A673 (cell line): ENCODE measurements at regions not wholly inside any gene's neighbourhood (a gene's known extent, or its start where the extent isn't known, plus 50 kb on each side); places are given as distances from the start of the nearest gene placed in this dataset.
"Not testable (repeated sequence)": the region's sequence is repeated elsewhere in the genome, so short reads cannot be mapped to it uniquely, and the experiment has no call there.

Source experiments
- BruUV-seq: library from RNA; stranded (reverse); fragments of 400-500 nt; replicated peaks from 2 replicates; lab custom pipeline; 2021; lab: Mats Ljungman, UMichigan
- CTCF ChIA-PET: fragments of 300-600 bp; sonication (Branson Sonifier 250); formaldehyde crosslinking; loops from one replicate; lab custom pipeline; 2022; ENCODE audit warnings: antibody characterized with exemption; lab: Charles Lee
- POLR2A ChIA-PET: fragments of 300-600 bp; sonication (Branson Sonifier 250); formaldehyde crosslinking; loops from one replicate; lab custom pipeline; 2022; ENCODE audit warnings: antibody characterized with exemption; ENCODE audit not compliant: low non-redundant PET; lab: Charles Lee
- DNase-seq: peaks from one replicate; pipeline ENCODE4 v3.0.0-alpha.2; 2015; ENCODE audit warnings: low spot score
- H3K27ac ChIP-seq: fragments of 200-600 bp; sonication (generic); 2 replicates; pipeline ENCODE4 v1.5.1; 2016; ENCODE audit warnings: mixed run types, low read depth, mild to moderate bottlenecking, mixed read lengths, antibody characterized with exemption, low read length; ENCODE audit not compliant: poor library complexity, severe bottlenecking
- H3K27me3 ChIP-seq: fragments of 200-600 bp; sonication (generic); replicated peaks from 2 replicates; pipeline ENCODE4 v1.6.1; 2017; ENCODE audit warnings: mixed run types, low read depth, mild to moderate bottlenecking, mixed read lengths, antibody characterized with exemption, low read length; ENCODE audit not compliant: insufficient read depth, poor library complexity
- H3K36me3 ChIP-seq: fragments of 200-600 bp; sonication (generic); 2 replicates; pipeline ENCODE4 v1.6.1; 2016; ENCODE audit warnings: mixed run types, mild to moderate bottlenecking, mixed read lengths, antibody characterized with exemption, low read length; ENCODE audit not compliant: insufficient read depth, poor library complexity, severe bottlenecking
- H3K4me1 ChIP-seq: fragments of 200-600 bp; sonication (generic); 2 replicates; pipeline ENCODE4 v1.6.1; 2017; ENCODE audit warnings: mixed run types, mild to moderate bottlenecking, mixed read lengths, antibody characterized with exemption, low read length; ENCODE audit not compliant: insufficient read depth, poor library complexity, severe bottlenecking
- H3K4me3 ChIP-seq: fragments of 200-600 bp; sonication (generic); 2 replicates; pipeline ENCODE4 v1.5.1; 2016; ENCODE audit warnings: low read depth, mixed run types, mild to moderate bottlenecking, mixed read lengths, low read length; ENCODE audit not compliant: poor library complexity, severe bottlenecking
- H3K9me3 ChIP-seq: fragments of 200-600 bp; sonication (generic); 2 replicates; pipeline ENCODE4 v1.6.1; 2016; ENCODE audit warnings: mixed run types, low read depth, mild to moderate bottlenecking, mixed read lengths, antibody characterized with exemption, low read length; ENCODE audit not compliant: poor library complexity, severe bottlenecking
- EZH2 ChIP-seq: fragments of 200-600 bp; sonication (generic); IDR thresholded peaks from 2 replicates; pipeline ENCODE4 v1.6.1; 2017; ENCODE audit warnings: borderline replicate concordance, low read depth, mild to moderate bottlenecking, mixed read lengths, antibody characterized with exemption, low read length; ENCODE audit not compliant: poor library complexity, severe bottlenecking
- intact Hi-C: fragments of 100-400 bp; cut with micrococcal nuclease; formaldehyde crosslinking; loops from one replicate; pipeline ENCODE4 v1.10.0; 2022; ENCODE audit not compliant: unreplicated experiment
- TF ChIP-seq, protein P1 (sequence below): fragments of 300-800, 200-600 bp; sonication (generic); conservative IDR thresholded peaks from 2 replicates; pipeline ENCODE4 v1.5.1; 2017; ENCODE audit warnings: low read depth, mild to moderate bottlenecking, antibody characterized with exemption, low read length, moderate library complexity, mixed read lengths

DNA sequence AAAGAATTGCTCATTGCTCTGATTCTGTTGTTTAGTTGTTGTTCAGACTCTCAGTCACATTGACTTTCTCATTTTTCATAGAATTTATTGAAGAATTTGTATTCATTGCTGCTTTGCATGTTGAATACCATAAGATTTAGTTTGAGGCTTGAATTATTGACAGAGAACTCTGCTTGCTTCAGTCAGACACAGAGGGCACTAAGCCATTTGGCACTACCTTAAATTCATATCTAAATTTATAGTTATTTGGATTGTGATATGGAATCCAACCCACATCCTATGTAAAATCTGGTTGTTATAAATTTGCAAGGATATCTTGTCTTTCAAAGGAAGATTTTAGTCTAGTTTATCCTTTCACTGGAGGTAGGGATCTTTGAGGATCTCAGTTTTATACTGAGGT is 1748.6 kb downstream of the BRINP3 start:
- POLR2A ChIA-PET = no interaction called here
- intact Hi-C loops = no loop called here
- Histone ChIP-seq H3K36me3 (no peaks in the 10 kb centered on the region), H3K27ac (no peak overlapping the region), H3K4me3 (no peak overlapping the region), H3K27me3 (no peaks in the 10 kb centered on the region), H3K9me3 (no peaks in the 10 kb centered on the region), H3K4me1 (no peaks in the 10 kb centered on the region)
- CTCF ChIA-PET = no interaction called here
- TF ChIP-seq EZH2 = no peak
- TF ChIP-seq, protein P1, sequence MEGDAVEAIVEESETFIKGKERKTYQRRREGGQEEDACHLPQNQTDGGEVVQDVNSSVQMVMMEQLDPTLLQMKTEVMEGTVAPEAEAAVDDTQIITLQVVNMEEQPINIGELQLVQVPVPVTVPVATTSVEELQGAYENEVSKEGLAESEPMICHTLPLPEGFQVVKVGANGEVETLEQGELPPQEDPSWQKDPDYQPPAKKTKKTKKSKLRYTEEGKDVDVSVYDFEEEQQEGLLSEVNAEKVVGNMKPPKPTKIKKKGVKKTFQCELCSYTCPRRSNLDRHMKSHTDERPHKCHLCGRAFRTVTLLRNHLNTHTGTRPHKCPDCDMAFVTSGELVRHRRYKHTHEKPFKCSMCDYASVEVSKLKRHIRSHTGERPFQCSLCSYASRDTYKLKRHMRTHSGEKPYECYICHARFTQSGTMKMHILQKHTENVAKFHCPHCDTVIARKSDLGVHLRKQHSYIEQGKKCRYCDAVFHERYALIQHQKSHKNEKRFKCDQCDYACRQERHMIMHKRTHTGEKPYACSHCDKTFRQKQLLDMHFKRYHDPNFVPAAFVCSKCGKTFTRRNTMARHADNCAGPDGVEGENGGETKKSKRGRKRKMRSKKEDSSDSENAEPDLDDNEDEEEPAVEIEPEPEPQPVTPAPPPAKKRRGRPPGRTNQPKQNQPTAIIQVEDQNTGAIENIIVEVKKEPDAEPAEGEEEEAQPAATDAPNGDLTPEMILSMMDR = no peak
- DNase-seq = no peak
- BruUV-seq = no TSS peak

GRCh38 chr1:188735567-188735966 is 1742.1 kb downstream of the BRINP3 start:
- Histone ChIP-seq H3K27ac (no peak overlapping the region), H3K4me3 (no peak overlapping the region), H3K4me1 (no peaks in the 10 kb centered on the region), H3K27me3 (no peaks in the 10 kb centered on the region), H3K36me3 (no peaks in the 10 kb centered on the region), H3K9me3 (no peaks in the 10 kb centered on the region)
- ChIA-PET CTCF (no interaction called here), POLR2A (no interaction called here)
- intact Hi-C loops = no loop called here
- no peak for DNase-seq
- BruUV-seq = no TSS peak
- no peak for TF ChIP-seq EZH2
- TF ChIP-seq, protein P1 = no peak

DNA sequence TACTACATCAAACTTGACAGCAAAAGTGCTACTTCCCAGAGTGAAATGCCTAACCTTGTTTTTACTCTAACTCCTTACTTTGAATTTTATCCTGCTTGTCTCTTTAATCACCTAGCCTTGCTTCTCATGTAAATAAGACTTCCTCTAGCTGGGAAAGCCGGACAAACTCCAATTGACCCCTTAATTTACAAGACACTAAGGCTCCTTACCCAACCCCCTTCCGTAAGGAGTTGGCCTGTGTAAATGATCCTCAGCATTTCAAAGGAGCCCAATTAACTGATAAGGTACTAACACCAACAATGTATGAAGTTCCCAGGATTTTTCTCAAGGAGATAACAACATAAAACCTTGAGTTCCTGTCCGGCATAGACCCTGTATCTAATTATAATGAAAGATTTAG is 1728.4 kb downstream of the BRINP3 start:
- H3K36me3 ChIP-seq, H3K27me3 ChIP-seq, H3K27ac ChIP-seq, DNase-seq, BruUV-seq, CTCF ChIA-PET, intact Hi-C loops, H3K4me1 ChIP-seq, H3K4me3 ChIP-seq, H3K9me3 ChIP-seq, POLR2A ChIA-PET: not testable (repeated sequence)

- H3K4me3 ChIP-seq, DNase-seq, H3K27ac ChIP-seq, H3K9me3 ChIP-seq, intact Hi-C loops, POLR2A ChIA-PET, CTCF ChIA-PET, BruUV-seq, H3K27me3 ChIP-seq, H3K36me3 ChIP-seq, H3K4me1 ChIP-seq: not testable (repeated sequence)
Measured at GRCh38 chr1:188752027-188752426, 1725.6 kb downstream of the BRINP3 start.

DNA sequence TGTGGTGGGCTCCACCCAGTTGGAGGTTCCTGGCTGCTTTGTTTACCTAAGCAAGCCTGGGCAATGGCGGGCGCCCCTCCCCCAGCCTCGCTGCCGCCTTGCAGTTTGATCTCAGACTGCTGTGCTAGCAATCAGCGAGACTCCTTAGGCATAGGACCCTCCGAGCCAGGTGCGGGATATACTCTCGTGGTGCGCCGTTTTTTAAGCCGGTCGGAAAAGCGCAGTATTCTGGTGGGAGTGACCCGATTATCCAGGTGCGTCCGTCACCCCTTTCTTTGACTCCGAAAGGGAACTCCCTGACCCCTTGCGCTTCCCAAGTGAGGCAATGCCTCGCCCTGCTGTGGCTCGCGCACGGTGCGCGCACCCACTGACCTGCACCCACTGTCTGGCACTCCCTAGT is 1719.9 kb downstream of the BRINP3 start:
- CTCF ChIA-PET, H3K27me3 ChIP-seq, intact Hi-C loops, POLR2A ChIA-PET, H3K27ac ChIP-seq, H3K9me3 ChIP-seq, DNase-seq, H3K4me1 ChIP-seq, H3K4me3 ChIP-seq, BruUV-seq, H3K36me3 ChIP-seq: not testable (repeated sequence)
